HepG2 (cell line): ENCODE measurements at regions not wholly inside any gene's neighbourhood (a gene's known extent, or its start where the extent isn't known, plus 50 kb on each side); places are given as distances from the start of the nearest gene placed in this dataset.

ENCODE experiments used
- ATAC-seq: fragments of 200-7000 bp; cut with Tn5 transposase; 3 replicates; pipeline ENCODE4 v1.9.1; 2020; ENCODE audit warnings: mild to moderate bottlenecking, moderate library complexity
- BruUV-seq: library from RNA; stranded (reverse); fragments of 400-500 nt; replicated peaks from 2 replicates; lab custom pipeline; 2021; lab: Mats Ljungman, UMichigan
- CTCF ChIA-PET: fragments of 300-600 bp; formaldehyde crosslinking; extraction: SDS; loops from one replicate; lab custom pipeline; 2021; ENCODE audit warnings: low total read pairs, inconsistent platforms, low intra/inter-chr PET ratio; lab: Yijun Ruan, JAX
- POLR2A ChIA-PET: fragments of 350-600 bp; sonication (Branson Sonifier 250); formaldehyde crosslinking; loops from one replicate; lab custom pipeline; 2020; ENCODE audit warnings: antibody characterized with exemption, inconsistent platforms; lab: Yijun Ruan, JAX
- DNase-seq: peaks from one replicate; pipeline ENCODE4 v3.0.0-alpha.2; 2015; ENCODE audit warnings: low spot score
- FAIRE-seq: peaks from 3 replicates; lab custom pipeline; 2011; peaks lifted over from hg19 to GRCh38; lab: Jason Lieb, UNC
- H2AFZ ChIP-seq: one replicate; pipeline ENCODE4 v1.6.1; 2011; ENCODE audit warnings: low read length, inconsistent platforms
- H3K27ac ChIP-seq: fragments of 300-600 bp; 3 replicates; pipeline ENCODE4 v1.8.0; 2011; ENCODE audit warnings: mixed run types, mild to moderate bottlenecking, mixed read lengths, low read length, inconsistent platforms; ENCODE audit not compliant: insufficient read depth; ENCODE audit errors: extremely low read length
- H3K27me3 ChIP-seq, 2 experiments: fragments of 200-600 bp in 1 of 2; 2 replicates in 1 of 2; 3 replicates in 1 of 2; pipeline versions ENCODE4 v1.6.0 to v1.8.0; 2011; ENCODE audit warnings: low read length in 2 of 2, mild to moderate bottlenecking in 2 of 2, moderate library complexity in 2 of 2, inconsistent platforms in 1 of 2; ENCODE audit not compliant: insufficient read depth in 2 of 2, control insufficient read depth in 1 of 2
- H3K36me3 ChIP-seq, 2 experiments: fragments of 200-600 bp in 1 of 2; replicated peaks in 1 of 2; 2 replicates in 1 of 2; 3 replicates in 1 of 2; pipeline versions ENCODE4 v1.5.1 to v1.8.0; 2011; ENCODE audit warnings: low read length in 2 of 2, inconsistent platforms in 1 of 2; ENCODE audit not compliant: insufficient read depth in 2 of 2, control insufficient read depth in 1 of 2
- H3K4me1 ChIP-seq: 2 replicates; pipeline ENCODE4 v1.5.1; 2012; ENCODE audit warnings: low read length, inconsistent platforms; ENCODE audit not compliant: insufficient read depth
- H3K4me2 ChIP-seq: 2 replicates; pipeline ENCODE4 v1.6.0; 2011; ENCODE audit warnings: low read depth, low read length, inconsistent platforms
- H3K4me3 ChIP-seq, 3 experiments: fragments of 200-600 bp in 1 of 3; sonication (generic), shearing (Covaris generic) in 1 of 3; replicated peaks in 1 of 3; 2 replicates each; pipeline ENCODE4 v1.5.1; 2011 to 2016; ENCODE audit warnings: low read length in 3 of 3, inconsistent platforms in 2 of 3, low read depth in 2 of 3, mild to moderate bottlenecking in 2 of 3, control low read depth in 1 of 3, mixed read lengths in 1 of 3; ENCODE audit not compliant: insufficient read depth in 1 of 3
- H3K79me2 ChIP-seq: one replicate; pipeline ENCODE4 v1.6.1; 2011; ENCODE audit warnings: low read length, inconsistent platforms; ENCODE audit not compliant: insufficient read depth
- H3K9ac ChIP-seq: 2 replicates; pipeline ENCODE4 v1.6.0; 2011; ENCODE audit warnings: mild to moderate bottlenecking, low read depth, low read length, inconsistent platforms; ENCODE audit not compliant: insufficient read depth
- H3K9me3 ChIP-seq: 2 replicates; pipeline ENCODE4 v1.5.1; 2012; ENCODE audit warnings: mild to moderate bottlenecking, low read length
- H4K20me1 ChIP-seq: 2 replicates; pipeline ENCODE4 v1.6.0; 2011; ENCODE audit warnings: inconsistent platforms, mild to moderate bottlenecking, low read length, moderate library complexity; ENCODE audit not compliant: insufficient read depth
- EED ChIP-seq: sonication (generic); formaldehyde crosslinking; IDR thresholded peaks from 2 replicates; pipeline ENCODE4 v1.5.0; 2020; ENCODE audit warnings: mild to moderate bottlenecking, missing genetic modification reagents
- FOSL2 ChIP-seq: sonication (generic); formaldehyde crosslinking; IDR thresholded peaks from 2 replicates; pipeline ENCODE4 v1.4.0; 2020; ENCODE audit warnings: missing genetic modification reagents
- FOXC1 ChIP-seq: sonication (generic); formaldehyde crosslinking; IDR thresholded peaks from 2 replicates; pipeline ENCODE4 v1.8.0; 2022; ENCODE audit warnings: mild to moderate bottlenecking, missing genetic modification reagents, borderline replicate concordance
- NR2F6 ChIP-seq, 2 experiments: IDR thresholded peaks; 2 replicates each; pipeline ENCODE4 v1.6.1; 2016; ENCODE audit warnings: antibody characterized with exemption in 1 of 2, mild to moderate bottlenecking in 1 of 2
- YY1 ChIP-seq: IDR thresholded peaks from 2 replicates; pipeline ENCODE4 v1.6.1; 2011; ENCODE audit warnings: low read length, low read depth, moderate library complexity, mild to moderate bottlenecking; ENCODE audit not compliant: insufficient read depth, insufficient replicate concordance
- ZFP36L2 ChIP-seq: sonication (generic); formaldehyde crosslinking; IDR thresholded peaks from 2 replicates; pipeline ENCODE4 v1.4.0; 2020; ENCODE audit warnings: missing genetic modification reagents
- ZNF143 ChIP-seq: sonication (generic); formaldehyde crosslinking; IDR thresholded peaks from 2 replicates; pipeline ENCODE4 v1.4.0; 2020; ENCODE audit warnings: missing genetic modification reagents
- ZNF230 ChIP-seq: sonication (generic); formaldehyde crosslinking; IDR thresholded peaks from 2 replicates; pipeline ENCODE4 v1.4.0; 2020; ENCODE audit warnings: mild to moderate bottlenecking, missing genetic modification reagents
- ZNF256 ChIP-seq: sonication (generic); formaldehyde crosslinking; conservative IDR thresholded peaks from 2 replicates; pipeline ENCODE4 v1.4.0; 2020; ENCODE audit warnings: missing genetic modification reagents
- ZNF33A ChIP-seq: sonication (generic); formaldehyde crosslinking; IDR thresholded peaks from 2 replicates; pipeline ENCODE4 v1.5.1; 2020; ENCODE audit warnings: missing genetic modification reagents, mild to moderate bottlenecking, moderate library complexity, borderline replicate concordance
- ZNF720 ChIP-seq: sonication (generic); formaldehyde crosslinking; IDR thresholded peaks from 2 replicates; pipeline ENCODE4 v1.4.0; 2020; ENCODE audit warnings: missing genetic modification reagents
- ZNF792 ChIP-seq: IDR thresholded peaks from 2 replicates; pipeline ENCODE4 v1.6.1; 2016
- WGBS: methylation state at CpG from one replicate; pipeline ENCODE4 v1.1.6; 2017; ENCODE audit warnings: low lambda C conversion rate; 5-methylcytosine and 5-hydroxymethylcytosine counted together
- in situ Hi-C: cut with HindIII; loops from 2 replicates; pipeline ENCODE4 v1.10.0; 2017; ENCODE audit warnings: low pct_unique_long_range_greater_than_20kb; ENCODE audit not compliant: extremely low pct_ligation_motif_present
- intact Hi-C: fragments of 100-400 bp; cut with micrococcal nuclease; formaldehyde crosslinking; loops from one replicate; pipeline ENCODE4 v1.10.0; 2022; ENCODE audit not compliant: unreplicated experiment
- TF ChIP-seq, protein P1 (sequence below): sonication (generic); formaldehyde crosslinking; conservative IDR thresholded peaks from 2 replicates; pipeline ENCODE4 v1.5.0; 2020; ENCODE audit warnings: missing genetic modification reagents
- TF ChIP-seq, protein P2 (sequence below), 2 experiments: fragments of 450-650 bp in 1 of 2; sonication (generic) in 1 of 2; formaldehyde crosslinking; IDR thresholded peaks; 2 replicates each; pipeline versions ENCODE4 v1.5.0 to v1.8.0; 2020 to 2022; ENCODE audit warnings: mild to moderate bottlenecking in 1 of 2, missing genetic modification reagents in 1 of 2
- TF ChIP-seq, protein P3 (sequence below): sonication (generic); formaldehyde crosslinking; IDR thresholded peaks from 2 replicates; pipeline ENCODE4 v1.8.0; 2022; ENCODE audit warnings: mild to moderate bottlenecking, missing genetic modification reagents; ENCODE audit not compliant: insufficient replicate concordance
- TF ChIP-seq, protein P4 (sequence below): sonication (generic); formaldehyde crosslinking; IDR thresholded peaks from 2 replicates; pipeline ENCODE4 v1.5.0; 2020; ENCODE audit warnings: mild to moderate bottlenecking, low read depth, missing genetic modification reagents, borderline replicate concordance
- TF ChIP-seq, protein P5 (sequence below): sonication (generic); formaldehyde crosslinking; IDR thresholded peaks from 2 replicates; pipeline ENCODE4 v1.4.0; 2020; ENCODE audit warnings: missing genetic modification reagents
- TF ChIP-seq, protein P6 (sequence below): sonication (generic); formaldehyde crosslinking; IDR thresholded peaks from 2 replicates; pipeline ENCODE4 v1.5.0; 2020; ENCODE audit warnings: missing genetic modification reagents

DNA sequence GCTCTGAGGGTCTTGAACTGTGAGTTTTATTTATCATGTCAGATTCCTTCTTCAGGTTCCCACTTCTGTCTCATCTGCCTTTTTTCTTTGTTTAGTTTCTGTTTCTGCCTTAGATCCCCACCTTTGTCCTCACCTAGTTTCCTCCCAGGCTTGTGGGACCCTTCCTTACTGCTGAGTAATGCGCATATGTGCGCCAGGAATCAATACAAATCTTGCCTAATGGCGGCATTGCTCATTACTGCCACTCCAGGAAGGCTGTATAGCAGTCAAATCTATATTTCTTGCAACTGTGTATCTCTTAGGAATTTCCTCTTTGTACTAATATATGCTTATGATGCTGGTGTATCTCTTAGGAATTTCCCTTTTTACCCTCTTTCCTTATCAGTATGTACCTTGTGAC is 465.4 kb downstream of the DMRT2 start:
- 54% methylated on average over 3 of the region's 3 CpGs for WGBS
- BruUV-seq = no TSS peak
- TF ChIP-seq ZNF720 (CRISPR knock-in tag) (no peak), ZNF33A (CRISPR knock-in tag) (no peak), ZNF230 (CRISPR knock-in tag) (no peak), FOXC1 (CRISPR knock-in tag) (no peak), ZNF143 (CRISPR knock-in tag) (no peak), ZNF256 (CRISPR knock-in tag) (no peak), EED (CRISPR knock-in tag) (no peak), YY1 (no peak), FOSL2 (no peak), ZNF792 (CRISPR knock-in tag) (no peak), ZFP36L2 (no peak), NR2F6 (IDR thresholded peaks at IDR 0.05) (no peak), NR2F6 (CRISPR knock-in tag; IDR thresholded peaks at IDR 0.05) (no peak)
- TF ChIP-seq, protein P1, sequence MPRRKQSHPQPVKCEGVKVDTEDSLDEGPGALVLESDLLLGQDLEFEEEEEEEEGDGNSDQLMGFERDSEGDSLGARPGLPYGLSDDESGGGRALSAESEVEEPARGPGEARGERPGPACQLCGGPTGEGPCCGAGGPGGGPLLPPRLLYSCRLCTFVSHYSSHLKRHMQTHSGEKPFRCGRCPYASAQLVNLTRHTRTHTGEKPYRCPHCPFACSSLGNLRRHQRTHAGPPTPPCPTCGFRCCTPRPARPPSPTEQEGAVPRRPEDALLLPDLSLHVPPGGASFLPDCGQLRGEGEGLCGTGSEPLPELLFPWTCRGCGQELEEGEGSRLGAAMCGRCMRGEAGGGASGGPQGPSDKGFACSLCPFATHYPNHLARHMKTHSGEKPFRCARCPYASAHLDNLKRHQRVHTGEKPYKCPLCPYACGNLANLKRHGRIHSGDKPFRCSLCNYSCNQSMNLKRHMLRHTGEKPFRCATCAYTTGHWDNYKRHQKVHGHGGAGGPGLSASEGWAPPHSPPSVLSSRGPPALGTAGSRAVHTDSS (CRISPR knock-in tag) = no peak
- TF ChIP-seq, protein P2, sequence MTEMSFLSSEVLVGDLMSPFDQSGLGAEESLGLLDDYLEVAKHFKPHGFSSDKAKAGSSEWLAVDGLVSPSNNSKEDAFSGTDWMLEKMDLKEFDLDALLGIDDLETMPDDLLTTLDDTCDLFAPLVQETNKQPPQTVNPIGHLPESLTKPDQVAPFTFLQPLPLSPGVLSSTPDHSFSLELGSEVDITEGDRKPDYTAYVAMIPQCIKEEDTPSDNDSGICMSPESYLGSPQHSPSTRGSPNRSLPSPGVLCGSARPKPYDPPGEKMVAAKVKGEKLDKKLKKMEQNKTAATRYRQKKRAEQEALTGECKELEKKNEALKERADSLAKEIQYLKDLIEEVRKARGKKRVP (CRISPR knock-in tag; IDR thresholded peaks at IDR 0.05) = no peak
- TF ChIP-seq, protein P3, sequence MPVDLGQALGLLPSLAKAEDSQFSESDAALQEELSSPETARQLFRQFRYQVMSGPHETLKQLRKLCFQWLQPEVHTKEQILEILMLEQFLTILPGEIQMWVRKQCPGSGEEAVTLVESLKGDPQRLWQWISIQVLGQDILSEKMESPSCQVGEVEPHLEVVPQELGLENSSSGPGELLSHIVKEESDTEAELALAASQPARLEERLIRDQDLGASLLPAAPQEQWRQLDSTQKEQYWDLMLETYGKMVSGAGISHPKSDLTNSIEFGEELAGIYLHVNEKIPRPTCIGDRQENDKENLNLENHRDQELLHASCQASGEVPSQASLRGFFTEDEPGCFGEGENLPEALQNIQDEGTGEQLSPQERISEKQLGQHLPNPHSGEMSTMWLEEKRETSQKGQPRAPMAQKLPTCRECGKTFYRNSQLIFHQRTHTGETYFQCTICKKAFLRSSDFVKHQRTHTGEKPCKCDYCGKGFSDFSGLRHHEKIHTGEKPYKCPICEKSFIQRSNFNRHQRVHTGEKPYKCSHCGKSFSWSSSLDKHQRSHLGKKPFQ (CRISPR knock-in tag) = no peak
- TF ChIP-seq, protein P4, sequence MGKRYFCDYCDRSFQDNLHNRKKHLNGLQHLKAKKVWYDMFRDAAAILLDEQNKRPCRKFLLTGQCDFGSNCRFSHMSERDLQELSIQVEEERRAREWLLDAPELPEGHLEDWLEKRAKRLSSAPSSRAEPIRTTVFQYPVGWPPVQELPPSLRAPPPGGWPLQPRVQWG (CRISPR knock-in tag) = no peak
- TF ChIP-seq, protein P5, sequence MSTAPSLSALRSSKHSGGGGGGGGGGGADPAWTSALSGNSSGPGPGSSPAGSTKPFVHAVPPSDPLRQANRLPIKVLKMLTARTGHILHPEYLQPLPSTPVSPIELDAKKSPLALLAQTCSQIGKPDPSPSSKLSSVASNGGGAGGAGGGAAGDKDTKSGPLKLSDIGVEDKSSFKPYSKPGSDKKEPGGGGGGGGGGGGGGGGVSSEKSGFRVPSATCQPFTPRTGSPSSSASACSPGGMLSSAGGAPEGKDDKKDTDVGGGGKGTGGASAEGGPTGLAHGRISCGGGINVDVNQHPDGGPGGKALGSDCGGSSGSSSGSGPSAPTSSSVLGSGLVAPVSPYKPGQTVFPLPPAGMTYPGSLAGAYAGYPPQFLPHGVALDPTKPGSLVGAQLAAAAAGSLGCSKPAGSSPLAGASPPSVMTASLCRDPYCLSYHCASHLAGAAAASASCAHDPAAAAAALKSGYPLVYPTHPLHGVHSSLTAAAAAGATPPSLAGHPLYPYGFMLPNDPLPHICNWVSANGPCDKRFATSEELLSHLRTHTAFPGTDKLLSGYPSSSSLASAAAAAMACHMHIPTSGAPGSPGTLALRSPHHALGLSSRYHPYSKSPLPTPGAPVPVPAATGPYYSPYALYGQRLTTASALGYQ (CRISPR knock-in tag) = no peak
- TF ChIP-seq, protein P6, sequence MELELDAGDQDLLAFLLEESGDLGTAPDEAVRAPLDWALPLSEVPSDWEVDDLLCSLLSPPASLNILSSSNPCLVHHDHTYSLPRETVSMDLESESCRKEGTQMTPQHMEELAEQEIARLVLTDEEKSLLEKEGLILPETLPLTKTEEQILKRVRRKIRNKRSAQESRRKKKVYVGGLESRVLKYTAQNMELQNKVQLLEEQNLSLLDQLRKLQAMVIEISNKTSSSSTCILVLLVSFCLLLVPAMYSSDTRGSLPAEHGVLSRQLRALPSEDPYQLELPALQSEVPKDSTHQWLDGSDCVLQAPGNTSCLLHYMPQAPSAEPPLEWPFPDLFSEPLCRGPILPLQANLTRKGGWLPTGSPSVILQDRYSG (CRISPR knock-in tag) = no peak

More for the DNA sequence above, 465.4 kb downstream of the DMRT2 start:
- Histone ChIP-seq H3K27me3 (no peaks in the 10 kb centered on the region), H3K9me3 (no peaks in the 10 kb centered on the region), H2AFZ (no peak overlapping the region), H3K27ac (no peak overlapping the region), H4K20me1 (no peaks in the 10 kb centered on the region), H3K4me3 (no peak overlapping the region), H3K79me2 (no peaks in the 10 kb centered on the region), H3K9ac (no peak overlapping the region), H3K4me1 (no peaks in the 10 kb centered on the region), H3K4me2 (no peak overlapping the region), H3K36me3 (no peaks in the 10 kb centered on the region)
- in situ Hi-C loops = no loop called here
- ATAC-seq (no peak), DNase-seq (no peak), FAIRE-seq (no peak)
- intact Hi-C loops = no loop called here
- ChIA-PET POLR2A (no interaction called here), CTCF (no interaction called here)
